ENCODE measurements at regions not wholly inside any gene's neighbourhood (a gene's known extent, or its start where the extent isn't known, plus 50 kb on each side); places are given as distances from the start of the nearest gene placed in this dataset.

DNA sequence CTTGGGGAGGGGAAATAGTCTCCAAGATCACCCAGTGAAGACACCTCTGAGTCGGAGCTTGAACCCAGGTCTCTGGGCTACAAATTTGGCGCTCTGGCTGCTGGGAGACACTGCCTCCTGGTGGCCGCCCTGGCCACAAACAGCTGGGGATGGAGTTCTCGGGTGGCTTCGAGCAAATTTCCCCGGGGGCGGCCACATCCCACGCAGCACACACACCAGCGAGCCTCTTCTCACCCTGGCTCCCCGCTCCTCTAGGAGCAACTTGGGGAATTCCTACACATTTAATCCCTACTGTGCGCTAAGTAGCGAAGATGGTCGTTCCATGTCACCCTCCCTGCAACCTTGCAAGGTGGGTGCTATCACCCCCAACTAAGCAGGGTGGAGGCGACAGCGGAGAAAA lies 66.2 kb upstream of the BEGAIN start:
- no peak for FAIRE-seq
- DNase-seq (ENCODE audit: insufficient read length, low spot score), result no peak
- TF ChIP-seq POLR2A (IDR thresholded peaks at IDR 0.05; ENCODE audit: low read depth, low read length), result no peak

DNA sequence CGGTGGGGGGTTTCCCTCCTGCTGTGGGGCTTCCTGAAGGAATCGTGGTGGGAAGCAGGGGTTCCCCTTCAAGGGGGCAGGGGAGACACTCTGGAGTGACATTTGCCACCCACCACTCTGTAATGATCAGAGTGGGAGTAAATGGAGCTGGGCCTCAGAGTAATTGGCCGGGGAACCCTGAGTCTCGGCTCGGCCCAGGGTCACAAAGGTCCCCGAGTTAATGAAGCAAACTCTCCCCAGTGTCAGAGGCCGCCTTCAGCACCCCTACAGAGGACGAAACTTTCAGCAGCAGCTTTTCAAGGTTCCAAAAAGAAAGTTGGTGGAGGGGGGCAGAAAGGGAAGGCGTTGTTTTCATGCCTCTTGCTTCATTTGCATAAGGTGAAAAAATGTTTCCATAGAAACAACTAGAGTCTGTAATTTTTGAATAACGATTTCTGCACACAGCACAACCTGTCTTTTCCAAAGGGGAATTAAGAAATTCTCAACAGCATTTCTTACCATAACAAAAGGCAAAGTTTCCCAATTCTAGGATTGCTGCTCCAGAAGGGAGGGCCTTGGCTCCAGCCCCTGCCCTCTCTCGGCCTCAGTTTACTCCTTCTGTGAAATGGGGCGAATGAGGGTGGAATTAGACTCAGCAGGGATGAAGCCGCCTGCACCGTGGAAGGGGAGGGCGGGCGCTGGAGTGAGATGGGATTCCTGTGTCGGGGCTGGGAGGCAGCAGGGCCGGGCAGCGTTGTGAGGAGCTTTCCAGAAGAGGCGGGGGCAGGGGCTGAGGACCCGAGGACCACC lies 67.0 kb upstream of the BEGAIN start:
- TF ChIP-seq POLR2A (IDR thresholded peaks at IDR 0.05; ENCODE audit: low read depth, low read length), result no peak
- DNase-seq (ENCODE audit: insufficient read length, low spot score) (no peak), FAIRE-seq (no peak)

DNA sequence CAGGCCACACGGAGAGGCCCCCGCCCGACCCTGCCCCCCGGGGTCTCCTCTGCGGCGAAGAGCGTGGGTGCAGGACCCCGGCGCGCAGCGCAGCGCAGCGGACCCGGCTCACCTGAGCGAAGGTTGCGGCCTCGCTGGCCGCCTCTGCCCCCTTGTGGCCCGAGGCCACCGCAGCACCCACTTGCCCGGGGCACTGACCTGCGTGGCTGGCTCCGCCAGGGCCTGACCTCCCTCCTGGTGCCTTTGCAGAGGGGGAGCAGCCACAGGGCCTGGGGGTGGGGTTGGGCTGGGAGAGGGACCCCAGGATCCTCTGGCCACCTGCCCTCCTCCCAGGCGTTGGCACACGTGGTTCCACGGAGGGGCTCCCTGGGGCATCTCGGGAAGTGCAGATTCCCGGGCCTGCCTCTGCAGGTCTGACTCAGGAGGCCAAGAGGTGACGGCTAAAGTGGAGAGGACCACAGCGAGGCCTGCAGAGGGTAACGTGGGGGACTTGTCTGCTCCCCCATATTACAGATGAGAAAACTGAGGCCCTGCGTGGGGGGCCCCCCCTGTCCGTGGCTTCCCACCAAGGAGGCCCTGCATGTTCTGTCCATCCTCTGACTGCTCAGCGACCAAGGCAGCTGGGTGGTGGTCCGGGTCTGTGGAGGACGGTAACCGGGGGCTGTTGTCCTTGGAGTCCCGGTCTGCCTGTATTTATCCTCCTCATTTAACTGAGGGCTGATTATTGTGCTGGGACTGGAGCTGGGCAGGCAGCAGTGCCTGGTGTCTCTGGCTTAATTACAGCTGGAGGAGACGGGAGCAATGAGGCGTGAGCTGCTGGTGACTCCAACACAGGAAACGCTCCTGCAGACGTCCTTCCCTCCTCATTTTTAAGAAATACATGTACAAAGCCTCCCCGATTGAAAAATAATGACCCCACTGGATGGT lies 67.9 kb upstream of the BEGAIN start:
- FAIRE-seq (no peak), DNase-seq (ENCODE audit: insufficient read length, low spot score) (no peak)
- TF ChIP-seq POLR2A (IDR thresholded peaks at IDR 0.05; ENCODE audit: low read depth, low read length), result no peak

DNA sequence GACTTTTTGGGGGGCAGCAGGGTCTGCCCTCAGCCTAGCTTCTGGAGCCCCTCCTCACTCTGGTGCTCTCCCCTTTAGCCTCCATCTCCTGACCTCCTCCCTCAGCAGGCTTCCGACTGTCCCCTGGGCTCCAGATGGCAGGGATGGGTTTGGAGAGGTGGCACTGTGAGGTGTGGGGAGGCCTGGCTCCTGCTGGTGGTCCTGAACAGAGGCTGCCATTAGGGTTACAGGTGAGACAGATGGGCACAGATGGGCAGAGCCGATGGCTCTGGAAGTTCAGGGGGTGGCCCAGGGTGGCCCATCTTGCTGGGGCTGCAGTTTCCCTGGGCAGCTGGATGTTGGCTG lies 68.5 kb upstream of the BEGAIN start:
- FAIRE-seq (no peak), DNase-seq (ENCODE audit: insufficient read length, low spot score) (no peak)
- TF ChIP-seq POLR2A (IDR thresholded peaks at IDR 0.05; ENCODE audit: low read depth, low read length), result no peak

DNA sequence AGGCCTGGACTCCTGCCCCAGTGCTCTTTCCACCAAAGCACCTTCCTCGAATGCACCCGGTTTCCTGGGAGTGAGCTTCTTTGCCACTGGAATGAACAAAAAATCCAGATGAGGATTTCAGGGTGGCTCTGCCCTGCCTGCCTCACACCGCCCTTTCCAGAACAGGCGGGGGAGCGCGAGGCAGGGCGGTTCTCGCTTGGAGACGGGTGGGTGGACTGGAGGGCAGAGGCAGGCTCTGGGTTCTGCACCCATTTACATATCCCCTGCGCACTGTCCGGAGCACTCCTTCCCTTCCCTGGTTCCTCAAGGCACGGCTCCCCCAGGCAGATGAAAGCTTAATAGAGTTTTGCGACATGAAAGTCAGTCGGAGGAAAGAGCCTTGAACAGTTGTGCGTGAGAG lies 69.7 kb upstream of the DLK1 start:
- FAIRE-seq, result no peak
- no peak for TF ChIP-seq POLR2A (IDR thresholded peaks at IDR 0.05; ENCODE audit: low read depth, low read length)
- DNase-seq (ENCODE audit: insufficient read length, low spot score), result no peak

DNA sequence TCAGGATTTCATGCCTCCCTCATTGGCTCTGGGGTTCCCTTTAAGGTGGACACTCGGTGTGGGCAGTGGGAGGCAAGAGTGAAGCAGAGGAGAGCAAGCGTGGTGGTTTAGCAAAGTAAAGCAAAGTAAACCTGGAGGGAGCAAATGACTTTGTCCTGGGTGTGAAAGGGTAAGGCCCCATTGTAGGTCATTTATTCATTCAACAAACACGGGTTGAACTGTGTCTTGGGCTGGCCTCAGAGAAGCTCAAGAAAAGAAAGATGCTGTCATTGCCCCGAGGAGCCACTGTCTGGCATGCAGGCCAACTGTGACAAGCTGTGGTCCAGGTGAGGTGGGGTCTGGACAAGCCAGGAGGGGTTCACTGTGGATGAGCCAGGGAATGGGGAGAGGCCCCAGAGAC lies 68.9 kb upstream of the DLK1 start:
- no peak for FAIRE-seq
- no peak for TF ChIP-seq POLR2A (IDR thresholded peaks at IDR 0.05; ENCODE audit: low read depth, low read length)
- no peak for DNase-seq (ENCODE audit: insufficient read length, low spot score)

DNA sequence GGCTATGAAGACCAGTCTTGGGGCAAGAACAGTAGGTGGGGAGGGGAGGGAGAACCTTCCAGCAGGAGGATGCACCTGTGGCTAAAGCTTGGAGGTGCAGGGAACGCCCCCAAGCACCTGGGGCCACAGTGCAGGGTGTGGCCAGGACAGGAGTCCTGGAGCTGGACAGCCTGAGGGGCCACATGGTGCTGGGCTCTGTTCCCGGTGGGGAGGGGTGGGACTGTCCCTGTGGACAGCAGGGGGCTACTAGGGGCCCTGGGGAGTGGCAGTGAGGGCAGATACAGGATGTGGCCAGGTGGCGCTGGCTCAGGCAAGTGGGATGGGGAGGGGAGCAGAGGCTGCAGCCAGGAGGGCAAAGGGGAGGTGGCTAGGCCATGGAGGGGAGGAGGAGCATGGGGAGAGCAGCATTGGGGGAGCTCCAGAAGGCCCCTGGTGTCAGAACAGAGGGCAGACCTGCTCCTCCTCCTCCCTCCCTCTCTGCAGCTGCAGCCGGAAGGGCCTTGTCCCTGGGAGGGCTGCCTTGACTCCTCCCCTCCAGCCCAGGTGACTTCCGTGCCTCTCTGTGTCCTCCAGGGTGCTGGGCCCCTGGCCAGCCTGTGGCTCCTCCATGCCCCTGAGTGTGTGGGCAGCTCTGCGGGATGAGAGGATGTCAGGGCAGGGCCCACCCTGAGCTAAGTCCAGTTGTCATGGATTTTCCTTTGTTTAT lies 68.4 kb upstream of the DLK1 start:
- DNase-seq (ENCODE audit: insufficient read length, low spot score), result no peak
- FAIRE-seq, result no peak

DNA sequence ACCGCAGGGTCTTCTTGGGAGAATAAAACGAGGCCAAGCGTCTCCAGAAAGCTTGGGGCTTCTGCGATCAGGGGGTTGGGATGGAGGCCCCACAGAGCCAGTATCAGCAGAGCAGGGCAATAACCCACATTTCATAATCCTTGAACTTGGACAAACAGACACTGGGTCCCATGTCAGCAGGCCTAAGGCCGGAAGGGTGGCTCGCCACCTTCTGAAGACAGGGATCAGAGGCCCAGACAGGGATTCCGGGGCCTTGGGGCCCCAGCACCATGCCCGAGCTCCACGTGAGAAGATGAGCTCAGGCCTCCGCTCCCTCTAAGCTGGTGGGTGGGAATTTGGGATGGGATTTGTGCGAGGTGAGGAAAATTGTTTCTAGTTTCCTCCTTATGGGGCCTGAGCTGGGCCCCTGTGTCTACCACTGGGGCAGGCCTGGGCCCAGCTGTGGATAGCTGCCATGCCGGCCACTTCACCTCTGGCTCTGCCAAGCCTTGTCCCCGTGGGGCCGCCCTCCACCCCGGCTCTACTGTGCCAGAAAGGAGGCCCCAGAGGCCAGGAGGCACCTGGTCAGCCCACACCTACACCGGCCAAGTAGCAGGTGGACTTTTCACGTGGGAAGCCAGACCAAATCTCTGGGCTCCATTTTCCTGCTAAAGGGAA lies 67.2 kb upstream of the DLK1 start:
- TF ChIP-seq POLR2A (IDR thresholded peaks at IDR 0.05; ENCODE audit: low read depth, low read length), result no peak
- DNase-seq (ENCODE audit: insufficient read length, low spot score) (no peak), FAIRE-seq (no peak)

More for the DNA sequence above, 68.4 kb upstream of the DLK1 start:
- TF ChIP-seq POLR2A (IDR thresholded peaks at IDR 0.05; ENCODE audit: low read depth, low read length), result no peak

DNA sequence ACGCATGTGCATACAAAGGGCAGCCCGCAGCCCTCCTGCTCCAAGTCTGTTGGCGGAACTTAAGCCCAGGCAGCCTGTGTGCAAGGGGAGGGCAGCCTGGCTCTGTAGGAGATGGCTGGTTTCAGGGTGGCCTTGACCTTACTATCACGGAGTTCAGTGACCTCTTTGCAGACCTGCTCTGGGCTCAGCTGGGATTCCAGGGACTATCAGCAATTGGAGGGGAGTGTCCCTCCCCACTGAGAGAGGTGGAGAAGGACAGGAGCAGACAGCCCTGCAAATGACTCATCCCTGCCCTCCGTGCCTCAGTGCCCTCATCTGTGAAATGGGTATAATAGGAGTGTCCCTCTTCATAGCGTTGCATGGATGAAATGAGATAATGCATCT lies 66.2 kb upstream of the DLK1 start:
- FAIRE-seq (no peak), DNase-seq (ENCODE audit: insufficient read length, low spot score) (no peak)
- TF ChIP-seq POLR2A (IDR thresholded peaks at IDR 0.05; ENCODE audit: low read depth, low read length), result no peak

DNA sequence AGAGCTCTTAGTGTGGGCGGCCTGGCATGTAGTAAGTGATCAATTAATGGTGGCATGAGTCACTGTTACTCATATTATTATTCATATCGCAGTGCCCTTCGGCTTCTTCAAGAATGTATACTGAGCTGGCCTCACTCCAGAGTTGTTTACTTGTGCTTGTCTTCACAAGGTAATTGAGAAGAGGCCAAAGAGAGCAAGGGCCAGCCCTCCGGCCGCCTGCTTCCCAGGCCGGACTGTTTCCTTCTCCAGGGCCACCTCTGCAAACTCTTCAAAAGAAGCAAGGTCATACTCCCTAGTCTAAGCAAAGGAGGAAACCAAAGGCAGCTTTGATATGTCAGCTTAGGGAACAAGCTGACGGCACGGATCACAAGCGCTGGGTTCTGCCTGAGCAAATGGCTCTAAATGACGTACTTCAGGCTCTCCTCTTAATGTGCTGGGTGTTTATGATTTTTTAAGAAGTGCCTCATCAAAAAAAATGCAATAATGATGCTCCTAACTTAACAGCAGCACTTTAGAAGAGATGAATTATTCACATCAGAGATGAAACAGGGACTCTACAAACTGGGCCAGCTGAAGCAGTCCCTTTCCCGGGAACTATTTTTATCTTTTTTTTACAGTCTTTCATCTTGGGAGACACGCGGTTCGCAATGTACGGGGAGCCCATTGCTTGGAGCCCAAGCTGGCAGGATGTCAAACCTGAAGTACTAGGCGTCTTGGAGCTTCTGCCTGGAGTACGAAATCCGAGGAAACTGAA lies 65.6 kb upstream of the DLK1 start:
- TF ChIP-seq POLR2A (IDR thresholded peaks at IDR 0.05; ENCODE audit: low read depth, low read length), result no peak
- no peak for DNase-seq (ENCODE audit: insufficient read length, low spot score)
- no peak for FAIRE-seq

DNA sequence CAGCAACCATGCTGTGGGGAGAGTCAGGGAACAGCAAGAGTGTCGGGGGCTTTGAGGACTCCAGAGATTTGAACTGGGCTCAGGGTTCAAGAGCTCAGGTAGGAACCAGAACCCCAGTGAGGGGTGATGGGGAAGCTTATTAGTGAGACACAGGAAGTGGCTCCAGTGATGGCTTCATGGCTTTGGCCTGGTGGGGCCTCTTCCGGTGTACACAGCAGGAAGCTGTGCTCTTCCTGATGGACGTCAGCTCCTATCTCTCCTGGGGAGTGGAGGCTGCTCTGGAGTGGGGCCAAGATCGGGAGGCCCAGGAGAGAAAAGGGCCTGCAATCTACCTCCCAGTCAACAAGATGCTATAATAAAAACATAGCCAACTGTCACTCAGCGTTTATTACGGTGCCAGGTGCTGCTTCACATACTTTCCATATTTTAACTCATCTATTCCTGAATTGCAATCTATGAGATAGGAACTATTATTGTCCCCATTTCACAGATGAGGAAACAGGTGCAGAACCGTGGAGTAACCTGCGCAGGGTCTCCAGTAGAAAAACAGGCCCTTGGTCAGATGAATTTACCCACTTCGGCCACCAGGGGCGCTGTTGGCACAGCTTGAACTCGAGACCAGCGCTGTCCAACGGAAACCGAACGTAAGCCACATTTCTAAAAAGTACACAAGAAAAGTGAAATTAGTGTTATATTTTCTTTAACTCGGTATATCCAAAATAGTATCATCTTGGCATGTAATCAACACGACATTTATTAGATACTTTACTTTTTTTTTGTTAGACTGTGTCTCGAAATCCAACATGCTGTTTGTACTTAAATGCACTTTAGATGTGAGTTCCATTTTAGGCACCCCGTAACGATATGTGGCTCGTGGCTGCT lies 63.6 kb upstream of the DLK1 start:
- no peak for TF ChIP-seq POLR2A (IDR thresholded peaks at IDR 0.05; ENCODE audit: low read depth, low read length)
- FAIRE-seq, result peak; percentile 60
- DNase-seq (ENCODE audit: insufficient read length, low spot score), result peak; percentile 69

DNA sequence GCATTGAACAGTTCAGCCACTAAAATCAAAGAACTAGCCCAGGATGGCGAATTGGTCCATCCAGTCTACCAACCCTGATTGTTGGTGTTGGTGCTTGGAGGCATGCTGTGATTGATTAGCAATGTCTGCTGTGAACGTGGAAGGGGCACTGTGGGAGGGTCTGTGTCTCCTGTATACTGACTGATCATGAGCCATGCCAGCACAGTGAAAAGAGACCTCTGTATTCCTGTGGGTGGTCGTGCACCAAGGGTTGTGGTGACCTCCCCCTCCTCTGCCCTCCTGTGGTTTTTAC lies 63.0 kb upstream of the DLK1 start:
- FAIRE-seq (no peak), DNase-seq (ENCODE audit: insufficient read length, low spot score) (no peak)
- no peak for TF ChIP-seq POLR2A (IDR thresholded peaks at IDR 0.05; ENCODE audit: low read depth, low read length)
